ENCODE measurements at regions not wholly inside any gene's neighbourhood (a gene's known extent, or its start where the extent isn't known, plus 50 kb on each side); places are given as distances from the start of the nearest gene placed in this dataset.

DNA sequence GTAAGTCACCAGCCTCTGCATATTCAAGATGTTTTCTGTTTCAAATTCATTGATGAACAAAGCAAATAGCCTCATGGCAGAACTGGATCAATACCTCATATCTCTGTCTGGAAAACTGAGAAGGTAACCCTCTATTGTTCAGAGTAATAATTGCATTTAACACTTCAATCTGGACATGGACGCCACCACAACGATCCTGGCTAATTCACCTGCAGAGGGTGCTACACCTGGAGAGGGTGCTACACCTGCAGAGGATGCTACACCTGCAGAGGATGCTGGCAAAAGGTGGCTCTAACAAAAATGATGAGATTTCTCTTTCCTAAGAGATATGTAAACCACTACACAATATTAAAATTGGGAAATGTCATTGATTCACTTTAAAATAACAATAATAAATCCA lies 183.1 kb upstream of the HNRNPA3 start (continued):
- TF ChIP-seq, protein P1, sequence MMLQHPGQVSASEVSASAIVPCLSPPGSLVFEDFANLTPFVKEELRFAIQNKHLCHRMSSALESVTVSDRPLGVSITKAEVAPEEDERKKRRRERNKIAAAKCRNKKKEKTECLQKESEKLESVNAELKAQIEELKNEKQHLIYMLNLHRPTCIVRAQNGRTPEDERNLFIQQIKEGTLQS (IDR thresholded peaks at IDR 0.05) = no peak

DNA sequence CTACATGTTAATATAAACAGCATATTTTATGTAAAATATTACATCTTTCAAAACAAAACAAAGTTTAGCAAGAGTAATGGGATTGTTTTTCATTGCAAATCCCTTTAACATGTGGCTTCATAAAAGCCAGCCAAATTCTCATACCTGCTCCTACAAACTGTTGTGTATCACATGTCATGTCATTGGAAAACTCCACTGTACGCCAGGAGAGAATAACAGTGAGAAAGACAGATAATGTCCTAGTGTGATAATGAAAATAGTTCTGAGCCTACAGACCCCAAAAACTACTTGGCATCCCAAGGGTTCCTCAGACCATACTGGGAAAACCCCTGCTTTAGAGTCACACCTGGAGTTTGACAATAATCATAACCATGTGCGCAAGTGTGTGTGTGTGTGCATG lies 182.7 kb upstream of the HNRNPA3 start:
- no peak for DNase-seq (ENCODE audit: low spot score)
- H3K36me3 ChIP-seq (ENCODE audit: control insufficient read depth in 4 of 4, insufficient read depth in 3 of 4, low read depth in 1 of 4, low read length in 3 of 4) = no peaks in the 10 kb centered on the region
- H3K27me3 ChIP-seq (ENCODE audit: control insufficient read depth in 4 of 4, insufficient read depth in 4 of 4, low read length in 3 of 4) = peaks cover 0 to 3% (median 0%) of the 10 kb centered on the region in 4 donors
- H3K27ac ChIP-seq (ENCODE audit: low read depth in 1 of 2, low read length in 2 of 2) = no peak overlapping the region
- no peaks in the 10 kb centered on the region for H3K9me3 ChIP-seq (ENCODE audit: control insufficient read depth in 4 of 4, low read length in 3 of 4)
- no peak overlapping the region for H3K9ac ChIP-seq (ENCODE audit: low read depth in 1 of 2, low read length in 2 of 2)
- no peak overlapping the region for H3K4me3 ChIP-seq (ENCODE audit: low read depth in 1 of 3, low read length in 3 of 3)
- no peak for TF ChIP-seq EGR1 (IDR thresholded peaks at IDR 0.05; ENCODE audit: low read depth in 2 of 2)
- TF ChIP-seq RAD21 (IDR thresholded peaks at IDR 0.05) = no peak
- TF ChIP-seq YY1 (IDR thresholded peaks at IDR 0.05) = no peak
- TF ChIP-seq, protein P2, sequence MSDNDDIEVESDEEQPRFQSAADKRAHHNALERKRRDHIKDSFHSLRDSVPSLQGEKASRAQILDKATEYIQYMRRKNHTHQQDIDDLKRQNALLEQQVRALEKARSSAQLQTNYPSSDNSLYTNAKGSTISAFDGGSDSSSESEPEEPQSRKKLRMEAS (IDR thresholded peaks at IDR 0.05) = no peak
- TF ChIP-seq HNF4G (IDR thresholded peaks at IDR 0.05) = no peak
- TF ChIP-seq NR2F2 (IDR thresholded peaks at IDR 0.05) = no peak
- TF ChIP-seq FOXA2 (IDR thresholded peaks at IDR 0.05) = no peak
- no peak for TF ChIP-seq TAF1 (conservative IDR thresholded peaks at IDR 0.05)
- no peak for TF ChIP-seq RXRA (IDR thresholded peaks at IDR 0.05)
- TF ChIP-seq JUND (IDR thresholded peaks at IDR 0.05) = no peak
- TF ChIP-seq, protein P3, sequence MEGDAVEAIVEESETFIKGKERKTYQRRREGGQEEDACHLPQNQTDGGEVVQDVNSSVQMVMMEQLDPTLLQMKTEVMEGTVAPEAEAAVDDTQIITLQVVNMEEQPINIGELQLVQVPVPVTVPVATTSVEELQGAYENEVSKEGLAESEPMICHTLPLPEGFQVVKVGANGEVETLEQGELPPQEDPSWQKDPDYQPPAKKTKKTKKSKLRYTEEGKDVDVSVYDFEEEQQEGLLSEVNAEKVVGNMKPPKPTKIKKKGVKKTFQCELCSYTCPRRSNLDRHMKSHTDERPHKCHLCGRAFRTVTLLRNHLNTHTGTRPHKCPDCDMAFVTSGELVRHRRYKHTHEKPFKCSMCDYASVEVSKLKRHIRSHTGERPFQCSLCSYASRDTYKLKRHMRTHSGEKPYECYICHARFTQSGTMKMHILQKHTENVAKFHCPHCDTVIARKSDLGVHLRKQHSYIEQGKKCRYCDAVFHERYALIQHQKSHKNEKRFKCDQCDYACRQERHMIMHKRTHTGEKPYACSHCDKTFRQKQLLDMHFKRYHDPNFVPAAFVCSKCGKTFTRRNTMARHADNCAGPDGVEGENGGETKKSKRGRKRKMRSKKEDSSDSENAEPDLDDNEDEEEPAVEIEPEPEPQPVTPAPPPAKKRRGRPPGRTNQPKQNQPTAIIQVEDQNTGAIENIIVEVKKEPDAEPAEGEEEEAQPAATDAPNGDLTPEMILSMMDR (IDR thresholded peaks at IDR 0.05; ENCODE audit: low read depth, low read length, missing input control) = no peak
- TF ChIP-seq, protein P4, sequence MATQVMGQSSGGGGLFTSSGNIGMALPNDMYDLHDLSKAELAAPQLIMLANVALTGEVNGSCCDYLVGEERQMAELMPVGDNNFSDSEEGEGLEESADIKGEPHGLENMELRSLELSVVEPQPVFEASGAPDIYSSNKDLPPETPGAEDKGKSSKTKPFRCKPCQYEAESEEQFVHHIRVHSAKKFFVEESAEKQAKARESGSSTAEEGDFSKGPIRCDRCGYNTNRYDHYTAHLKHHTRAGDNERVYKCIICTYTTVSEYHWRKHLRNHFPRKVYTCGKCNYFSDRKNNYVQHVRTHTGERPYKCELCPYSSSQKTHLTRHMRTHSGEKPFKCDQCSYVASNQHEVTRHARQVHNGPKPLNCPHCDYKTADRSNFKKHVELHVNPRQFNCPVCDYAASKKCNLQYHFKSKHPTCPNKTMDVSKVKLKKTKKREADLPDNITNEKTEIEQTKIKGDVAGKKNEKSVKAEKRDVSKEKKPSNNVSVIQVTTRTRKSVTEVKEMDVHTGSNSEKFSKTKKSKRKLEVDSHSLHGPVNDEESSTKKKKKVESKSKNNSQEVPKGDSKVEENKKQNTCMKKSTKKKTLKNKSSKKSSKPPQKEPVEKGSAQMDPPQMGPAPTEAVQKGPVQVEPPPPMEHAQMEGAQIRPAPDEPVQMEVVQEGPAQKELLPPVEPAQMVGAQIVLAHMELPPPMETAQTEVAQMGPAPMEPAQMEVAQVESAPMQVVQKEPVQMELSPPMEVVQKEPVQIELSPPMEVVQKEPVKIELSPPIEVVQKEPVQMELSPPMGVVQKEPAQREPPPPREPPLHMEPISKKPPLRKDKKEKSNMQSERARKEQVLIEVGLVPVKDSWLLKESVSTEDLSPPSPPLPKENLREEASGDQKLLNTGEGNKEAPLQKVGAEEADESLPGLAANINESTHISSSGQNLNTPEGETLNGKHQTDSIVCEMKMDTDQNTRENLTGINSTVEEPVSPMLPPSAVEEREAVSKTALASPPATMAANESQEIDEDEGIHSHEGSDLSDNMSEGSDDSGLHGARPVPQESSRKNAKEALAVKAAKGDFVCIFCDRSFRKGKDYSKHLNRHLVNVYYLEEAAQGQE (IDR thresholded peaks at IDR 0.05) = no peak
- TF ChIP-seq GABPA (IDR thresholded peaks at IDR 0.05 in 1 of 2, conservative IDR thresholded peaks at IDR 0.05 in 1 of 2) = no peak
- no peak for TF ChIP-seq SP1 (IDR thresholded peaks at IDR 0.05)
- TF ChIP-seq, protein P5, sequence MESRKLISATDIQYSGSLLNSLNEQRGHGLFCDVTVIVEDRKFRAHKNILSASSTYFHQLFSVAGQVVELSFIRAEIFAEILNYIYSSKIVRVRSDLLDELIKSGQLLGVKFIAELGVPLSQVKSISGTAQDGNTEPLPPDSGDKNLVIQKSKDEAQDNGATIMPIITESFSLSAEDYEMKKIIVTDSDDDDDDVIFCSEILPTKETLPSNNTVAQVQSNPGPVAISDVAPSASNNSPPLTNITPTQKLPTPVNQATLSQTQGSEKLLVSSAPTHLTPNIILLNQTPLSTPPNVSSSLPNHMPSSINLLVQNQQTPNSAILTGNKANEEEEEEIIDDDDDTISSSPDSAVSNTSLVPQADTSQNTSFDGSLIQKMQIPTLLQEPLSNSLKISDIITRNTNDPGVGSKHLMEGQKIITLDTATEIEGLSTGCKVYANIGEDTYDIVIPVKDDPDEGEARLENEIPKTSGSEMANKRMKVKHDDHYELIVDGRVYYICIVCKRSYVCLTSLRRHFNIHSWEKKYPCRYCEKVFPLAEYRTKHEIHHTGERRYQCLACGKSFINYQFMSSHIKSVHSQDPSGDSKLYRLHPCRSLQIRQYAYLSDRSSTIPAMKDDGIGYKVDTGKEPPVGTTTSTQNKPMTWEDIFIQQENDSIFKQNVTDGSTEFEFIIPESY (IDR thresholded peaks at IDR 0.05) = no peak
- TF ChIP-seq, protein P1 (IDR thresholded peaks at IDR 0.05) = no peak
- H3K4me1 ChIP-seq (ENCODE audit: control insufficient read depth in 4 of 4, insufficient read depth in 4 of 4, low read length in 3 of 4) = no peaks in the 10 kb centered on the region
- 96% methylated on average over 2 of the region's 2 CpGs for WGBS
